ENCODE measurements at regions not wholly inside any gene's neighbourhood (a gene's known extent, or its start where the extent isn't known, plus 50 kb on each side); places are given as distances from the start of the nearest gene placed in this dataset.

- Histone ChIP-seq H3K9ac (ENCODE audit: low read depth, low read length) (no peak overlapping the region), H3K4ac (ENCODE audit: low read depth, low read length) (no peak overlapping the region), H2BK120ac (ENCODE audit: low read depth, low read length) (no peak overlapping the region), H4K5ac (ENCODE audit: low read depth, low read length) (no peak overlapping the region), H2AFZ (replicated peaks; ENCODE audit: low read length, poor library complexity) (no peak overlapping the region), H3K23ac (ENCODE audit: low read depth, low read length) (no peak overlapping the region), H3K4me3 (ENCODE audit: insufficient read depth, low read depth, low read length) (no peak overlapping the region), H3K27me3 (ENCODE audit: control insufficient read depth, insufficient read depth, low read length) (no peaks in the 10 kb centered on the region), H2AK9ac (replicated peaks; ENCODE audit: low read depth, low read length, poor library complexity) (peak overlapping the region; percentile 42), H2BK15ac (ENCODE audit: low read depth, low read length) (no peak overlapping the region), H3K9me3 (ENCODE audit: control insufficient read depth, insufficient read depth, low read length) (peaks cover 24% of the 10 kb centered on the region; the same call in 1 of the 2 replicates), H3K4me2 (ENCODE audit: low read depth, low read length) (no peak overlapping the region), H3K79me1 (ENCODE audit: low read depth in 1 of 2, low read length in 2 of 2) (no peaks in the 10 kb centered on the region), H4K20me1 (ENCODE audit: insufficient read depth, low read length) (no peaks in the 10 kb centered on the region), H2BK5ac (ENCODE audit: low read depth, low read length, poor library complexity, severe bottlenecking) (no peak overlapping the region), H3K18ac (ENCODE audit: low read depth, low read length) (no peak overlapping the region), H3K36me3 (ENCODE audit: control insufficient read depth, insufficient read depth, low read length) (no peaks in the 10 kb centered on the region), H3K56ac (ENCODE audit: extremely low read depth, insufficient read depth, low read length) (no peak overlapping the region), H2BK20ac (ENCODE audit: low read depth, low read length) (no peak overlapping the region), H3K9me1 (ENCODE audit: insufficient read depth, low read length) (no peaks in the 10 kb centered on the region), H3K4me1 (ENCODE audit: control insufficient read depth, insufficient read depth, low read length) (no peaks in the 10 kb centered on the region), H4K91ac (ENCODE audit: insufficient read depth, low read depth, low read length) (no peak overlapping the region), H2AK5ac (ENCODE audit: low read depth, low read length) (no peak overlapping the region), H4K8ac (ENCODE audit: low read depth in 2 of 2, low read length in 2 of 2) (no peak overlapping the region), H3K14ac (replicated peaks; ENCODE audit: low read depth, low read length) (no peak overlapping the region), H3K27ac (ENCODE audit: insufficient read depth, low read length) (no peak overlapping the region)
- no peak for ATAC-seq (ENCODE audit: low read depth)
- TF ChIP-seq, protein P1, sequence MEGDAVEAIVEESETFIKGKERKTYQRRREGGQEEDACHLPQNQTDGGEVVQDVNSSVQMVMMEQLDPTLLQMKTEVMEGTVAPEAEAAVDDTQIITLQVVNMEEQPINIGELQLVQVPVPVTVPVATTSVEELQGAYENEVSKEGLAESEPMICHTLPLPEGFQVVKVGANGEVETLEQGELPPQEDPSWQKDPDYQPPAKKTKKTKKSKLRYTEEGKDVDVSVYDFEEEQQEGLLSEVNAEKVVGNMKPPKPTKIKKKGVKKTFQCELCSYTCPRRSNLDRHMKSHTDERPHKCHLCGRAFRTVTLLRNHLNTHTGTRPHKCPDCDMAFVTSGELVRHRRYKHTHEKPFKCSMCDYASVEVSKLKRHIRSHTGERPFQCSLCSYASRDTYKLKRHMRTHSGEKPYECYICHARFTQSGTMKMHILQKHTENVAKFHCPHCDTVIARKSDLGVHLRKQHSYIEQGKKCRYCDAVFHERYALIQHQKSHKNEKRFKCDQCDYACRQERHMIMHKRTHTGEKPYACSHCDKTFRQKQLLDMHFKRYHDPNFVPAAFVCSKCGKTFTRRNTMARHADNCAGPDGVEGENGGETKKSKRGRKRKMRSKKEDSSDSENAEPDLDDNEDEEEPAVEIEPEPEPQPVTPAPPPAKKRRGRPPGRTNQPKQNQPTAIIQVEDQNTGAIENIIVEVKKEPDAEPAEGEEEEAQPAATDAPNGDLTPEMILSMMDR (conservative IDR thresholded peaks at IDR 0.05; ENCODE audit: low read depth, low read length): no peak
- TF ChIP-seq CEBPB (IDR thresholded peaks at IDR 0.05; ENCODE audit: low read depth, low read length) (no peak), FOS (IDR thresholded peaks at IDR 0.05; ENCODE audit: low read depth, low read length) (no peak), POLR2A (IDR thresholded peaks at IDR 0.05; ENCODE audit: low read depth, low read length) (no peak), RFX5 (IDR thresholded peaks at IDR 0.05; ENCODE audit: low read depth, low read length) (no peak), RAD21 (IDR thresholded peaks at IDR 0.05; ENCODE audit: low read length) (no peak), BHLHE40 (IDR thresholded peaks at IDR 0.05; ENCODE audit: low read depth, low read length) (no peak), RCOR1 (IDR thresholded peaks at IDR 0.05; ENCODE audit: insufficient replicate concordance, low read length) (no peak), SMC3 (IDR thresholded peaks at IDR 0.05; ENCODE audit: low read depth, low read length) (no peak), MAZ (IDR thresholded peaks at IDR 0.05; ENCODE audit: borderline replicate concordance, low read depth, low read length) (no peak), CHD1 (IDR thresholded peaks at IDR 0.05; ENCODE audit: low read depth, low read length) (no peak)
- TF ChIP-seq, protein P2, sequence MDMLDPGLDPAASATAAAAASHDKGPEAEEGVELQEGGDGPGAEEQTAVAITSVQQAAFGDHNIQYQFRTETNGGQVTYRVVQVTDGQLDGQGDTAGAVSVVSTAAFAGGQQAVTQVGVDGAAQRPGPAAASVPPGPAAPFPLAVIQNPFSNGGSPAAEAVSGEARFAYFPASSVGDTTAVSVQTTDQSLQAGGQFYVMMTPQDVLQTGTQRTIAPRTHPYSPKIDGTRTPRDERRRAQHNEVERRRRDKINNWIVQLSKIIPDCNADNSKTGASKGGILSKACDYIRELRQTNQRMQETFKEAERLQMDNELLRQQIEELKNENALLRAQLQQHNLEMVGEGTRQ (IDR thresholded peaks at IDR 0.05; ENCODE audit: low read depth, low read length): no peak
- no peak for DNase-seq
- ChIA-PET POLR2A (ENCODE audit: unreplicated experiment) (no interaction called here), CTCF (no interaction called here)
- BruUV-seq (replicated peaks): no TSS peak
- WGBS, 2 experiments (ENCODE audit: extremely low coverage in 2 of 2, insufficient read length in 1 of 2): no CpG with 5 or more reads among the region's 4 CpGs
- in situ Hi-C loops (cut with MboI; ENCODE audit: low sequenced_read_pairs): no loop called here
- dilution Hi-C loops (cut with HindIII; ENCODE audit: low sequenced_read_pairs, unreplicated experiment): no loop called here
- intact Hi-C loops (cut with micrococcal nuclease): no loop called here
Observed at GRCh38 chr4:189858435-189858834, 82.2 kb upstream of the FRG1 start.

All from IMR-90 (cell line).